GM20000 (cell line): ENCODE measurements at regions not wholly inside any gene's neighbourhood (a gene's known extent, or its start where the extent isn't known, plus 50 kb on each side); places are given as distances from the start of the nearest gene placed in this dataset.

ENCODE experiments used
- DNase-seq: peaks from one replicate; pipeline ENCODE4 v3.0.0; 2012; ENCODE audit warnings: low spot score
- TF ChIP-seq, protein P1 (sequence below): IDR thresholded peaks from 2 replicates; pipeline ENCODE4 v1.5.1; 2012; ENCODE audit warnings: mild to moderate bottlenecking, control low read depth; ENCODE audit errors: extremely low read depth, missing control alignments

DNA sequence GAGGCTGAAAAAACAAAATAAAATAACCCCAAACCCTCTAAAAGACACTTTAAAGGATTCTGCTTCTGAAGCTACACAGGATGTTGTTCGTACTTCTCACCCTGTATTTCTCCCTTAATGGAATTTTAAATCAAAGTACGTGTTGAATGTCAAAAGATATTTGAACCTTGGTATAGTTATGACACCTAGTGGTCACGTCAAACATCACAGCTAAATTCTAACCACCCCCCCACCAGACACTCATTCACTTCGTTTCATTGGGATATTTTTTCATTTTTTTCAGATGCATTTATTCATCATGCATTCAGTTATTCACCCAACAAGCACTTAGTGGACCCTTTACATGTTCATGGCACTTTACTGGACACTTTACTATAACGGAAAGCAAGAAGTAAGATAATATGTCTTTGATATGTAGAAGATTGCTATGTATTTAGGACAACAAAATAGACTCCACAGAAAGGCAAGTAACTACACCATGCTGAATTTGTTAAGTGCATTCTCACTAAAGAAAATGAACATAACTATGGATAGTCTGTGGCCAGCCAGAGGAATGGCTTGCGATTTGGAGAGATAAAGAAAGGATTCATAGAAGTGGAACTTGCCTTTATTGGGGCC is 62.5 kb upstream of the GPR174 start:
- peak; percentile 5 for DNase-seq
- TF ChIP-seq, protein P1, sequence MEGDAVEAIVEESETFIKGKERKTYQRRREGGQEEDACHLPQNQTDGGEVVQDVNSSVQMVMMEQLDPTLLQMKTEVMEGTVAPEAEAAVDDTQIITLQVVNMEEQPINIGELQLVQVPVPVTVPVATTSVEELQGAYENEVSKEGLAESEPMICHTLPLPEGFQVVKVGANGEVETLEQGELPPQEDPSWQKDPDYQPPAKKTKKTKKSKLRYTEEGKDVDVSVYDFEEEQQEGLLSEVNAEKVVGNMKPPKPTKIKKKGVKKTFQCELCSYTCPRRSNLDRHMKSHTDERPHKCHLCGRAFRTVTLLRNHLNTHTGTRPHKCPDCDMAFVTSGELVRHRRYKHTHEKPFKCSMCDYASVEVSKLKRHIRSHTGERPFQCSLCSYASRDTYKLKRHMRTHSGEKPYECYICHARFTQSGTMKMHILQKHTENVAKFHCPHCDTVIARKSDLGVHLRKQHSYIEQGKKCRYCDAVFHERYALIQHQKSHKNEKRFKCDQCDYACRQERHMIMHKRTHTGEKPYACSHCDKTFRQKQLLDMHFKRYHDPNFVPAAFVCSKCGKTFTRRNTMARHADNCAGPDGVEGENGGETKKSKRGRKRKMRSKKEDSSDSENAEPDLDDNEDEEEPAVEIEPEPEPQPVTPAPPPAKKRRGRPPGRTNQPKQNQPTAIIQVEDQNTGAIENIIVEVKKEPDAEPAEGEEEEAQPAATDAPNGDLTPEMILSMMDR = no peak

DNA sequence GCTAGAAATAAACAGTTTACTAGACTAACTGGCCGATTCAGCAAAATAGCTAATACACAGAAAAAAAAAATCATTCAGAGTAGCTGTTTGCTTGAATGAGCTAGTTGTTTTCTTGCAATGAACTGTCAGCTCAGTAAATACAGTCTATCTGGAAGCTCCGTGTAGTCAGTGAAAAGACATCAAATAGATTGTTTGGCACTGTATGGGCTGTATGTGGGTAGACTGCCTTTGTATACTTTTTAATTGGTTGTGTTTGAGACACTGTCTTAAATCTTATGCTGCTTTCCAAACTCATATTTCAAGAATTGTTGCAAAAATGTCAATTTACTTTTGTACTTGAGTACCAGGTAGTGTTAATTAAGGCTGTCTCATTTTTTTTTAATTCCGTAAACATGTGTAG is 61.6 kb upstream of the GPR174 start:
- no peak for DNase-seq
- TF ChIP-seq, protein P1 = no peak

DNA sequence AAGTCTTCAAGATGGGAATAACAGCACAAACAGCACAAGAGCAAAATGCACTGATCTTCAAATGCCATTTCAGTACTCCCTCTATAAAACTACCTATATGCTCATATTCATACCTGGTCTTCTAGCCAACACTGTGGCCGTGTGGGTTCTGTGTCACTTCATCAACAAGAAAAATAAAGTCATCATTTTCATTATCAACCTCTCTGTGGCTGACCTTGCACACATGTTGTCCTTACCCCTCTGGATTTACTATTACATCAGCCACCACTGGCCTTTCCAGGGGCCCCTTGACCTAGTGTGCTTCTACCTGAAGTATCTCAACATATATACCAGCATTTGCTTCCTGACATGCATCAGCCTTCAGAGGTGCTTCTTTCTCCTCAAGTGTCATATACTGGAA is 59.6 kb upstream of the GPR174 start:
- DNase-seq = no peak
- TF ChIP-seq, protein P1 = no peak

DNA sequence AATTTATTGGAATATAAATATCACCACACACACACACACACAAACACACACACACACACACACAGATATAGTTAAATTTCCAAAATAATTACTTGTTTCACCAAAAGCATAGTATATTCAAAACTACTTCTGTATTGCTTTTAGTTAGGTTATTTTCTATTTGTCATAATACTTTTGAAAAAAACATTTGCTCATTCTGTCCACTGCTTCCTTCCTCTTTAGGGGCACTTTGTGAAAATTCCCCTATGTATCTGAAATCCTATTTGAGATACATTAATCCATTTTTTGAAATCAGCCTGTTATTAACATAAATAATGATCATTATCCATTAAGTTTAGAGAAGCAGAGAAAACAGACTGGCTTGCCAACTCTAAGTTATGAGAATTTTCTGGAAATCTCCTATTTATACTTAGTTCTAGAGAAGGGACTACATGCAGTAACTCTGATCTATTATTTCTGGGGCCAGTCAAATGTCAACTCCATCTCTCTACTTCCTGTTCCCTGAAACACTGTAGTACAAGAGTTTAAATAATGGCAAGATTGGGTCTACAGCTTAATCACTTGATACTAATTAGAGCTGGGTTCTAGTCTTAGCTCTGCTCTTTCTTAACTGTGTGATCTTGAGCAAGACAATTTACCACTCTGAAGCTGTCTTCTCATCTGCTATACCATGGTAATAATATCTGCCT is 54.4 kb upstream of the GPR174 start:
- DNase-seq = no peak

DNA sequence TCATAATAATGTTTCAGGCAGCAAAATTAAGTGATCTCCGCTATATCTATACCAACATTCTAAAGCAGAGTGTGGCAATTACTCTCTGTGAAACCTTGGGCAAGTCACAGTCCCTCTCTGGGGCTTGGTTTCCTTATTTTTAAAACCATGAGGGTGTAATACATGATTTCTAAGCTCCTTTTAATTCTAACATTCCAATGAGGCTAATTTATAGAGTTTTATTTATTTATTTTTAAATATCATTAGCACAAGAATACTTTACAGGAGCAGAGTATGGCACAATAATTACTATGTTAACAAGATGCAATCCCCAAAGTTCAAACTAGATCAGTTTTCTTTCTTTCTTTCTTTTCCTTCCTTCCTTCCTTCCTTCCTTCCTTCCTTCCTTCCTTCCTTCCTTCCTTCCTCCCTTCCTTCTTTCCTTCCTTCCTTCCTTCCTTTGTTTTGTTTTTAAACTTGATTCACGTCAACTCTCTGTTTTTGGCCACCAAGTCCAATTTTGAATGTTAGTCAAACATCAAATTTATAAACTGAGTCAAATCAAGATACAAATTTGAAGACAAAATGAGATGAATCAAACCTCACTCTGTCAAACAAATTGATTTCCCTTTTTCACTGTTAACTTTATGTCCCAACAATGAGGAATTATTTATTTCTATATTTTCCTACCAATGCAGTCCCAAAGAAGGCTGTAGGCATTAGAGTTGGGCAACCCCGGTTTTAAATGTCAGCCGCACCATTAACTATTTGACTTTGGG is 50.2 kb upstream of the GPR174 start:
- TF ChIP-seq, protein P1 = no peak
- DNase-seq = no peak

More for the DNA sequence above, 54.4 kb upstream of the GPR174 start:
- TF ChIP-seq, protein P1 = no peak
